ENCODE measurements at regions not wholly inside any gene's neighbourhood (a gene's known extent, or its start where the extent isn't known, plus 50 kb on each side); places are given as distances from the start of the nearest gene placed in this dataset.

GRCh38 chr7:49425277-49425818 is 348.1 kb upstream of the VWC2 start:
- TF ChIP-seq CTCF (conservative IDR thresholded peaks at IDR 0.05; ENCODE audit: low read length) (no peak), EZH2phosphoT487 (IDR thresholded peaks at IDR 0.05; ENCODE audit: borderline replicate concordance) (no peak)

Data from Loucy (cell line).